HUES64 (cell line): ENCODE measurements at regions not wholly inside any gene's neighbourhood (a gene's known extent, or its start where the extent isn't known, plus 50 kb on each side); places are given as distances from the start of the nearest gene placed in this dataset.

Experiments
- H3K27ac ChIP-seq: 2 replicates; pipeline ENCODE4 v1.7.0; 2013; ENCODE audit warnings: low read depth, low read length, inconsistent platforms
- H3K27me3 ChIP-seq: 2 replicates; pipeline ENCODE4 v1.6.1; 2013; ENCODE audit warnings: mild to moderate bottlenecking, low read length; ENCODE audit not compliant: insufficient read depth
- H3K36me3 ChIP-seq: 2 replicates; pipeline ENCODE4 v1.6.1; 2013; ENCODE audit warnings: mild to moderate bottlenecking, low read length; ENCODE audit not compliant: insufficient read depth
- H3K4me1 ChIP-seq: 2 replicates; pipeline ENCODE4 v1.6.1; 2013; ENCODE audit warnings: mild to moderate bottlenecking, low read length, moderate library complexity; ENCODE audit not compliant: insufficient read depth
- H3K4me3 ChIP-seq: 2 replicates; pipeline ENCODE4 v1.5.1; 2013; ENCODE audit warnings: mild to moderate bottlenecking, low read length, moderate library complexity
- H3K9ac ChIP-seq: 2 replicates; pipeline ENCODE4 v1.6.1; 2013; ENCODE audit warnings: mild to moderate bottlenecking, low read depth, low read length
- H3K9me3 ChIP-seq: 2 replicates; pipeline ENCODE4 v1.6.1; 2013; ENCODE audit warnings: low read depth, low read length; ENCODE audit not compliant: insufficient read depth
- WGBS: fragments of 150-250, 120-280 bp; methylation state at CpG from one replicate; pipeline ENCODE4 v1.1.7; 2013; ENCODE audit warnings: missing lambda C conversion rate; 5-methylcytosine and 5-hydroxymethylcytosine counted together

DNA sequence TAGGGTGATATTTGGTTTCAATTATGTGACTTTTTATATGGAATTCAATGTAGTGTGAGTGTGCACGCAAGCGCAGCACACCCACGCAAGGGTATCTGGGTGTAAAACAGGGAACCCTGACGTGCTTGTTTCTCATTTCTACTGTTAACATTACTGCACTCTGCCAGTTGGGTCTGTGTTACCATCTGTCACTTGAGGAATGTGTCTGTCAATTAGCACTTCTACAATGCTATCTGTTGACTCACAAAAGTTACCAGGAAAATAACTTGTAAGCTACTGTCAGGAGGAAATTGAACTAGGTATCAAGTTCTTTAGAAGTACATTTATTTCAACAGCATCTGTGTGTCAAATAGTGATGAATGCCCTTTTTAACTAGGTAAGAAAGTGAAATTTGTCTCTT, 695.5 kb upstream of the LRFN5 start:
- Histone ChIP-seq H3K4me3 (no peak overlapping the region), H3K9me3 (no peaks in the 10 kb centered on the region), H3K36me3 (no peaks in the 10 kb centered on the region), H3K27ac (no peak overlapping the region), H3K4me1 (no peaks in the 10 kb centered on the region), H3K9ac (no peak overlapping the region), H3K27me3 (no peaks in the 10 kb centered on the region)
- 88% methylated on average over 4 of the region's 4 CpGs for WGBS

DNA sequence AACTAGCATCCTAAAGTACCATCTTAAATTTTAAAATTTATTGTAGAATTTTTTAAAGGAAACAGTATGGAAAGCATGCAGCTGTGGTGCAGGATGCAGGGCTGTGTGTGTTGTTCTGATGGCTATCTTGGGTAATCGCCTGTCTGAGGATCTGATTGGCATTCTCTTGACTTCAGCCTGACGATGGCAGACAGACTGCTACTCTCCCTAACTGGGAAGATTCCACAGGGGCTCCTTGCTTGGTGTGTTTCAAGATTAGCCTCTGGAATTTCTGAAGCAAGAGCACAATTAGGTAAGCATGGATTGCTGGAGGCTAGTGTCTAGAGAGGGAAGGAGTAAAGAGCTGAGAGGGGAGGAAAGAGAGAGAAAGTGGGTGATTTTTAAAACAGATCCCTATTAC, 696.8 kb upstream of the LRFN5 start:
- Histone ChIP-seq H3K9ac (no peak overlapping the region), H3K36me3 (no peaks in the 10 kb centered on the region), H3K4me3 (no peak overlapping the region), H3K4me1 (no peaks in the 10 kb centered on the region), H3K27me3 (no peaks in the 10 kb centered on the region), H3K27ac (no peak overlapping the region), H3K9me3 (no peaks in the 10 kb centered on the region)
- 75% methylated on average over 2 of the region's 2 CpGs for WGBS

DNA sequence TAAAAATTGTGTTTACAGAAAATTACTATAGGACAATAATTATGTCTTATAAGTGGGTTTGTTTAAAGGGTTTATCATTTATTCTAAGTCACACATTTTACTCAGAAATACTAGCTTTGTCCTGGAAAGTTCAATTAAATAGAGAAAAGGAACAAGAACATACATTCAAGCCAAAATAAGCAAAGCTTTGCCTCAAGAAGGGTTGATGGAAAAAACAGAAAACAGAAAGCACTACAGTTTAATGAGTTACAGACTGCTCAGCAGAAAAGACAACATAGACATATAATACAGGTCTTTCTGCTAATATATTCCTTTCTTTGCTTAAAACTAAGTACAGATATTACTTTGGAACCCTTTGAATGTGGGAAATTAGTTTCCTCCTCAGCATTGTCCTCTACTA, 703.0 kb upstream of the LRFN5 start:
- Histone ChIP-seq H3K36me3 (no peaks in the 10 kb centered on the region), H3K9me3 (no peaks in the 10 kb centered on the region), H3K27ac (no peak overlapping the region), H3K4me3 (no peak overlapping the region), H3K9ac (no peak overlapping the region), H3K4me1 (no peaks in the 10 kb centered on the region), H3K27me3 (no peaks in the 10 kb centered on the region)

DNA sequence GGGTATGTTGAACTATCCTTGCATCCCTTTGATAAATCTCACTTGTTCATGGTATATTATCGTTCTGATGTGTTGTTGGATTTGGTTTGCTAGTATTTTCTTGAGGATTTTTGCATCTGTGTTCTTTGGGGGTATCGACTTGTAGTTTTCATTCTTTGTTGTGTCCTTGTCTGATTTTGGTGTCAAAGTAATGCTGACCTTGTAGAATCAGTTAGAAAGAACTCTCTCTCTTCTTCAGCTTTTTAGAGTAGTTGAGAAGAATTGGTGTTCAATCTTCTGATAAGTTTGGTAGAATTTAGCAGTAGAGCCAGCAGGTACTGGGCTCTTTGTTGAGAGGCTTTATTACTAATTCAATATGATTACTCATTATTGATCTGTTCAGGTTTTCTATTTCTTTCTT, 707.2 kb upstream of the LRFN5 start:
- WGBS: 88% methylated on average over 2 of the region's 2 CpGs
- Histone ChIP-seq H3K9ac (no peak overlapping the region), H3K36me3 (no peaks in the 10 kb centered on the region)

DNA sequence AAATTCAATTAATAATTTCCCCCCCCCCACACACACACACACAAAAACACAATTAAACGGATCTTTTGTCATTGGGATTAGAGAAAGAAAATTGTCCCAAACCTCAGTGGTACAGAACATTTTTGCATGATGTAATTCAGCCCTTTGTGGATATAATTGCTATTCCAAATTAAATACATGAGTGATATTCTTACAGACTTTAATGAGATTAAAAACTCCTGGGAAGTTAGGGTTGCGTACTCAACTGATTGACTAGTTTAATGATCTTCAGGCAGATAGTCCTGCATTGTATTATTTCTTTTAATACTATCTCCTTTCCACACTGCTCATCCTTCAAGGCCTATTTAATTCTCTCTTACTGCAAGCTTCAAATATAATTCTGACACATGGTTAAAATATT, 711.8 kb upstream of the LRFN5 start:
- no peaks in the 10 kb centered on the region for H3K36me3 ChIP-seq
- H3K9ac ChIP-seq: no peak overlapping the region
- H3K4me1 ChIP-seq: no peaks in the 10 kb centered on the region
- WGBS: no CpG with 5 or more reads among the region's 2 CpGs
- H3K4me3 ChIP-seq: no peak overlapping the region
- H3K27me3 ChIP-seq: no peaks in the 10 kb centered on the region
- H3K27ac ChIP-seq: no peak overlapping the region
- H3K9me3 ChIP-seq: no peaks in the 10 kb centered on the region

More for the DNA sequence above, 707.2 kb upstream of the LRFN5 start:
- H3K4me1 ChIP-seq: no peaks in the 10 kb centered on the region
- no peaks in the 10 kb centered on the region for H3K9me3 ChIP-seq
- no peak overlapping the region for H3K27ac ChIP-seq
- H3K27me3 ChIP-seq: no peaks in the 10 kb centered on the region
- H3K4me3 ChIP-seq: no peak overlapping the region

DNA sequence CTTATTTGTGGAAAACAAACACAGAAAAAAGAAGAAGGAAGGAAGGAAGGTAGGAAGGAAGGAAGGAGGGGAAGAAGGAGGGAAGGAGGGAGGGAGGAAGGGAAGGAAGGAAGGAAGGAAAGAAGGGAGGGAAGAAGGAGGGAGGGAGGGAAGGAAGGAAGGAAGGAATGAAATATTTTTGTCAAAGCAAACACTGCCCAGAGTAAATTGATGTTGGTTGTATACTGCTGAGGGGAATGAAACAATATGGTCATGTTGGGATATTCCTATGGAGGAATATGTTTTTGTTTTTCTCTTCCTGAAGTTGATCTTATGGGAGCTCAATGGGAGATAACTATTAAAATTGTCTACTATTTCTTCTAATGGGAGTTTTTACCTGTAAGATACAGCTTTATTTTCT, 717.5 kb upstream of the LRFN5 start:
- H3K27me3 ChIP-seq: no peaks in the 10 kb centered on the region
- no peak overlapping the region for H3K27ac ChIP-seq
- H3K9ac ChIP-seq: no peak overlapping the region
- no peak overlapping the region for H3K4me3 ChIP-seq
- no peaks in the 10 kb centered on the region for H3K9me3 ChIP-seq
- no peaks in the 10 kb centered on the region for H3K4me1 ChIP-seq
- no peaks in the 10 kb centered on the region for H3K36me3 ChIP-seq

DNA sequence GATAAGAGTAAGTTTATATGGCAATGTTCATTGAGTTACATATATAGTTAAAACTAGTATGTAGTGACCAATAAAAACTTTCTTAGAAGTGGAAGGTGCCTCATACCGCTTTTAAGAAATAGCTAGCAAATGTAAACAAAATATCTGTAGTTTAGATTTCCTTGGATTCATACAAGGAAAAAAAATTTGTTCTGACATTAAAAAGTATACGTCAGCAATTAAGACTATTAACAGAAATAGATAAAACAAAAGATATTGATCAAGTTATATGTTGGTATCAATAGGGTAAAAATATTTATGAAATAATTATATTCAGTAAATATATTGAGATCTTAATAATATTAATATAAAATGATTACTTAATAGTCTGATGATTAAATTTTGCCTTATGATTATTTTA, 718.8 kb upstream of the LRFN5 start:
- Histone ChIP-seq H3K4me1 (no peaks in the 10 kb centered on the region), H3K9me3 (no peaks in the 10 kb centered on the region), H3K9ac (no peak overlapping the region), H3K36me3 (no peaks in the 10 kb centered on the region), H3K27ac (no peak overlapping the region), H3K27me3 (no peaks in the 10 kb centered on the region), H3K4me3 (no peak overlapping the region)
- WGBS: no CpG with 5 or more reads among the region's 2 CpGs

DNA sequence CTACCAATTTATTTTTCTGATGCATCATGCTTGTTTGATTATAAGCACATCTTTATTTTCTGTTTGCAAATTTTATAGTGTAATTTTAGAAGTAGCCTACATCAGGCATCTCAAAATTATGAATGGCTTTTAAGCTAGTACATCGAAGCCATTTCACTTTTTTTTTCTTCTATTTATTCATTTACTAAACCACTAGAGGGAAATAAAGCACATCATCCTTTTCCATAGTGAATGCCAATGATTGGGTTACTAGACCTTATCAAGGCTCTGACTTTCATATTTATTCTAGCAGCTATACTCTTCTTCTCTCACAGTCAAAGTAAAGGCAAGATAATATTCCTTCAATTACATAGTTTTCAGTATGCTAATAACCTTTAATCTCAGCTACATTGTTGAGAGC, 736.4 kb upstream of the LRFN5 start:
- no peaks in the 10 kb centered on the region for H3K27me3 ChIP-seq
- peaks cover 4% of the 10 kb centered on the region; the same call in 1 of the 2 replicates for H3K9me3 ChIP-seq
- no peaks in the 10 kb centered on the region for H3K36me3 ChIP-seq
- no peak overlapping the region for H3K27ac ChIP-seq
- no peaks in the 10 kb centered on the region for H3K4me1 ChIP-seq
- no peak overlapping the region for H3K9ac ChIP-seq
- no peak overlapping the region for H3K4me3 ChIP-seq
- 90% methylated on average over 1 of the region's 1 CpG for WGBS

DNA sequence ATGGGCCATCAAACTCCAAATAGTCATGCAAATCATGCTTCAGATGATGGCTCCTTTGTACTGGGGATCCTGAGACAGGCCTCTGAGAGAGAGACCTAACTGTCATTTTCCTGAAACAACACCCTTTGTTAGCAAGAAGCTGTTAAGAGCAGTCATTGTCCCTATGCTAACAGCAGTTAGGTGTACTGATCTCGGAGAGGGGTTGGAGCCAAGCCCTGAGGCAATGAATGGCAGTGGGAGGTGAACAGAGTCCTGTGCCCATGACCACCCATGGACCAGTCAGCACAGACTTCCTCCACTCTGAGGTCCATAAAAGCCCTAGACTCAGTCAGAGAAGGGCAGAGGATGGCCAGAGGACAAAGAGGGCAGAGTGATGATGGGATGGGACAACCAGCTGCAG, 747.6 kb upstream of the LRFN5 start:
- Histone ChIP-seq H3K36me3 (no peaks in the 10 kb centered on the region), H3K9ac (no peak overlapping the region), H3K9me3 (peaks cover 12% of the 10 kb centered on the region; the same call in 1 of the 2 replicates), H3K27me3 (no peaks in the 10 kb centered on the region), H3K4me3 (no peak overlapping the region), H3K27ac (no peak overlapping the region), H3K4me1 (no peaks in the 10 kb centered on the region)
- 80% methylated on average over 1 of the region's 1 CpG for WGBS

DNA sequence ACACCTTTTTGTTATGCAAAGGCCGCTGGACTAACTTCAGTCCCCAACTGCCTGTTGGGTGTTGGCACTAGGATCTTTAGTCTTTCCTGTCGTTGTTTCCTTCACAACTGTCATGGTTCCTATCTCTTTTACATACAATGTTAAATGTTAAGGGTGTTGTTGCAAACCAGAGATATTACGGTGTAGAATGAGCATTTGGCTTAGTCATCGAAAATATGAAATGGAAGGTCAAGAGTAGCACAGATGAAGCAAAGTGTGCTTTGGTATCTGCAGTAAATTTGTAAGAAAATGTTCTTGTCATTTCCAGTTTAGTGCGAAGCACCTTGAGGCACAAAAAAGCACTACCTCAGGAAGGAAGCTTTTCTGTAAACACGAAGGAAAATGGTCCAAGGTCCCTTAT, 751.3 kb upstream of the LRFN5 start:
- H3K4me1 ChIP-seq: no peaks in the 10 kb centered on the region

DNA sequence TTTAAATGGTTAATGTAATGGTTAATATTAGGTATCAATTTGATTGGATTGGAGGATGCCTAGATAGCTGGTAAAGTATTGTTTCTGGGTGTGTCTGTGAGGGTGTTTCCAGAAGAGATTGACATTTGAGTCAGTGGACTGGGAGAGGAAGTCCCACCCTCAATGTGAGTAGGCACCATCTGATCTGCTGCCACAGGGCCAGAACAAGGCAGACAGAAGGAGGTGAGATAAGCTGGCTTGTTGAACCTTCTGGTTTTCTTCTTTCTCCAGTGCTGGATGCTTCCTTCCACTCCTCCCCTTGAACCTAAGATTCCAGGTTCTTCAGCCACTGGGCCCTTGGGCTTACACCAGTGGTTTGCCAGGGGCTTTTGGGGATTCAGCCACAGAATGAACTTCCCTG, 756.5 kb upstream of the LRFN5 start:
- H3K27ac ChIP-seq: no peak overlapping the region

More for the DNA sequence above, 751.3 kb upstream of the LRFN5 start:
- Histone ChIP-seq H3K9ac (no peak overlapping the region), H3K36me3 (no peaks in the 10 kb centered on the region), H3K9me3 (peaks cover 10% of the 10 kb centered on the region; the same call in 1 of the 2 replicates), H3K27me3 (no peaks in the 10 kb centered on the region), H3K27ac (no peak overlapping the region), H3K4me3 (no peak overlapping the region)
- 96% methylated on average over 5 of the region's 6 CpGs for WGBS

DNA sequence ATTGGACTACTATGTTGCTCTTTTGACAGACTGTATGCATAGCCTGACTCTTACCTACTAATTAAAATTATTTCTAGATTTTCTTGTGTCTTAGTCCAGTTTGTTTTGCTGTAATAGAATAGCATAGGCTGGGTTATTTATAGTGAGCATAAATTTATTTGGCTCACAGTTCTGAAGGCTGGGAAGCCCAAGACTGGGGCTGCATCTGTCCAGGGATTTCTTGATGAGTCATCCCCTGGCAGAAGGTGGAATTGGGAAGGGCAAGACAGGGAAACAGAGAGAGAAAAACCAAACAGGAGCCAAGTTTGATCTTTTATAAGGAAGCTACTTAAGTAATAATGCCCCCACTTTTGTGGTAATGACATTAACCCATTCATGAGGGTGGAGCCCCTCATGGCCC, 759.2 kb upstream of the LRFN5 start:
- no peak overlapping the region for H3K27ac ChIP-seq
- no peaks in the 10 kb centered on the region for H3K4me1 ChIP-seq
- no peaks in the 10 kb centered on the region for H3K27me3 ChIP-seq
- no peaks in the 10 kb centered on the region for H3K9me3 ChIP-seq
- no peak overlapping the region for H3K4me3 ChIP-seq
- no peaks in the 10 kb centered on the region for H3K36me3 ChIP-seq
- H3K9ac ChIP-seq: no peak overlapping the region

More for the DNA sequence above, 756.5 kb upstream of the LRFN5 start:
- no peak overlapping the region for H3K4me3 ChIP-seq
- no peaks in the 10 kb centered on the region for H3K4me1 ChIP-seq
- H3K9me3 ChIP-seq: no peaks in the 10 kb centered on the region
- no peak overlapping the region for H3K9ac ChIP-seq
- H3K36me3 ChIP-seq: no peaks in the 10 kb centered on the region
- no peaks in the 10 kb centered on the region for H3K27me3 ChIP-seq
